PC-9 (cell line): ENCODE measurements at regions not wholly inside any gene's neighbourhood (a gene's known extent, or its start where the extent isn't known, plus 50 kb on each side); places are given as distances from the start of the nearest gene placed in this dataset.
"Not testable (repeated sequence)": the region's sequence is repeated elsewhere in the genome, so short reads cannot be mapped to it uniquely, and the experiment has no call there.

Source experiments
- BruUV-seq: library from RNA; stranded (reverse); fragments of 400-500 nt; replicated peaks from 2 replicates; lab custom pipeline; 2021; lab: Mats Ljungman, UMichigan
- CTCF ChIA-PET: fragments of 300-600 bp; sonication (Branson Sonifier 250); formaldehyde crosslinking; loops from one replicate; lab custom pipeline; 2022; ENCODE audit warnings: antibody characterized with exemption; lab: Charles Lee
- POLR2A ChIA-PET: fragments of 300-600 bp; sonication (Branson Sonifier 250); formaldehyde crosslinking; loops from one replicate; lab custom pipeline; 2022; ENCODE audit warnings: antibody characterized with exemption; ENCODE audit not compliant: unreplicated experiment; lab: Charles Lee
- DNase-seq, 2 experiments: peaks; one replicate each; pipeline versions ENCODE4 v3.0.0 to v3.0.0-alpha.2; 2015 to 2022; ENCODE audit warnings: mixed read lengths in 1 of 2
- H2AFZ ChIP-seq: fragments of 200-600 bp; sonication (generic); 2 replicates; pipeline ENCODE4 v1.8.1; 2017; ENCODE audit warnings: antibody characterized with exemption
- H3F3A ChIP-seq: fragments of 200-600 bp; sonication (generic); 2 replicates; pipeline ENCODE4 v1.8.1; 2017; ENCODE audit warnings: antibody characterized with exemption, mild to moderate bottlenecking, low read depth; ENCODE audit not compliant: insufficient read depth
- H3K27ac ChIP-seq: fragments of 200-600 bp; sonication (generic); 2 replicates; pipeline ENCODE4 v1.6.1; 2016; ENCODE audit warnings: mixed run types
- H3K27me3 ChIP-seq: fragments of 200-600 bp; sonication (generic); 2 replicates; pipeline ENCODE4 v1.6.1; 2016; ENCODE audit warnings: low read depth, mixed run types; ENCODE audit not compliant: insufficient read depth
- H3K36me3 ChIP-seq: fragments of 200-600 bp; sonication (generic); 2 replicates; pipeline ENCODE4 v1.6.1; 2016; ENCODE audit warnings: low read depth, mixed run types
- H3K4me1 ChIP-seq: fragments of 200-600 bp; sonication (generic); replicated peaks from 2 replicates; pipeline ENCODE4 v1.6.1; 2016; ENCODE audit warnings: mixed run types; ENCODE audit not compliant: insufficient read depth
- H3K4me2 ChIP-seq: fragments of 200-600 bp; sonication (generic); 2 replicates; pipeline ENCODE4 v1.6.1; 2017; ENCODE audit warnings: mixed run types
- H3K4me3 ChIP-seq: fragments of 200-600 bp; sonication (generic); 2 replicates; pipeline ENCODE4 v1.6.1; 2016; ENCODE audit warnings: mixed run types
- H3K79me2 ChIP-seq: fragments of 200-600 bp; sonication (generic); 2 replicates; pipeline ENCODE4 v1.6.1; 2017; ENCODE audit warnings: low read depth, mixed run types
- H3K9me2 ChIP-seq: fragments of 200-600 bp; sonication (generic); 2 replicates; pipeline ENCODE4 v1.8.1; 2017; ENCODE audit warnings: mild to moderate bottlenecking; ENCODE audit not compliant: insufficient read depth
- H3K9me3 ChIP-seq: fragments of 200-600 bp; sonication (generic); 2 replicates; pipeline ENCODE4 v1.8.1; 2016; ENCODE audit warnings: low read depth; ENCODE audit not compliant: insufficient read depth
- H4K20me1 ChIP-seq: fragments of 200-600 bp; sonication (generic); 2 replicates; pipeline ENCODE4 v1.8.1; 2017; ENCODE audit not compliant: insufficient read depth
- EZH2 ChIP-seq: fragments of 200-600 bp; sonication (generic); IDR thresholded peaks from 2 replicates; pipeline ENCODE4 v1.8.0; 2017; ENCODE audit warnings: antibody characterized with exemption, low read depth
- intact Hi-C: fragments of 100-400 bp; cut with micrococcal nuclease; formaldehyde crosslinking; loops from one replicate; pipeline ENCODE4 v1.10.0; 2022; ENCODE audit not compliant: unreplicated experiment
- TF ChIP-seq, protein P1 (sequence below): fragments of 200-600 bp; sonication (generic); conservative IDR thresholded peaks from 2 replicates; pipeline ENCODE4 v1.6.1; 2017; ENCODE audit warnings: mixed run types, antibody characterized with exemption, mild to moderate bottlenecking, moderate library complexity

DNA sequence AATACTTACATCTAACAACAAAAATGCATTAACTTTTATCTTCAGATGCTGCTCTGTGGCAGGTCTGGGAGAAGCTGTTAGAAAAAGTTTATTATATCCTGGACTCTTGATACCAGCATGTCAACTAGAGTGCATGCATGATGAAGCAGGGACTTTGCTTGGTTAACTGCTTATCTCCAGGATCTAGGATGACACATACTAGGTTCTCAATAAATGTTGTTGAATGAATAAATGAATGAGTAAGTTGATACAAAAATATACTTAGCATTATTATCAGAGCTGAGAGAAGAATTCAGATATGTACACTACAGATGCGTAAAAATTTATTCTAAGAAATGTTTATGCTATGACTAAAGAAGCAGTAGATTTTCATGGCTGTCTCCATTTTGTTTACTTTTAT lies 304.3 kb downstream of the LTN1 start:
- H3K36me3 ChIP-seq = no peaks in the 10 kb centered on the region
- no peak overlapping the region for H3K4me3 ChIP-seq
- no peak overlapping the region for H3K27ac ChIP-seq
- POLR2A ChIA-PET = no interaction called here
- DNase-seq = no peak
- CTCF ChIA-PET = no interaction called here
- no TSS peak for BruUV-seq
- H4K20me1 ChIP-seq = no peaks in the 10 kb centered on the region
- H2AFZ ChIP-seq = no peak overlapping the region
- intact Hi-C loops = no loop called here
- H3K9me3 ChIP-seq = peaks cover 3% of the 10 kb centered on the region; the same call in 1 of the 2 replicates
- TF ChIP-seq EZH2 = no peak
- TF ChIP-seq, protein P1, sequence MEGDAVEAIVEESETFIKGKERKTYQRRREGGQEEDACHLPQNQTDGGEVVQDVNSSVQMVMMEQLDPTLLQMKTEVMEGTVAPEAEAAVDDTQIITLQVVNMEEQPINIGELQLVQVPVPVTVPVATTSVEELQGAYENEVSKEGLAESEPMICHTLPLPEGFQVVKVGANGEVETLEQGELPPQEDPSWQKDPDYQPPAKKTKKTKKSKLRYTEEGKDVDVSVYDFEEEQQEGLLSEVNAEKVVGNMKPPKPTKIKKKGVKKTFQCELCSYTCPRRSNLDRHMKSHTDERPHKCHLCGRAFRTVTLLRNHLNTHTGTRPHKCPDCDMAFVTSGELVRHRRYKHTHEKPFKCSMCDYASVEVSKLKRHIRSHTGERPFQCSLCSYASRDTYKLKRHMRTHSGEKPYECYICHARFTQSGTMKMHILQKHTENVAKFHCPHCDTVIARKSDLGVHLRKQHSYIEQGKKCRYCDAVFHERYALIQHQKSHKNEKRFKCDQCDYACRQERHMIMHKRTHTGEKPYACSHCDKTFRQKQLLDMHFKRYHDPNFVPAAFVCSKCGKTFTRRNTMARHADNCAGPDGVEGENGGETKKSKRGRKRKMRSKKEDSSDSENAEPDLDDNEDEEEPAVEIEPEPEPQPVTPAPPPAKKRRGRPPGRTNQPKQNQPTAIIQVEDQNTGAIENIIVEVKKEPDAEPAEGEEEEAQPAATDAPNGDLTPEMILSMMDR = no peak
- no peaks in the 10 kb centered on the region for H3K79me2 ChIP-seq
- H3K4me1 ChIP-seq = no peaks in the 10 kb centered on the region
- H3K27me3 ChIP-seq = no peaks in the 10 kb centered on the region
- no peak overlapping the region for H3K4me2 ChIP-seq
- no peaks in the 10 kb centered on the region for H3K9me2 ChIP-seq
- H3F3A ChIP-seq = no peaks in the 10 kb centered on the region

DNA sequence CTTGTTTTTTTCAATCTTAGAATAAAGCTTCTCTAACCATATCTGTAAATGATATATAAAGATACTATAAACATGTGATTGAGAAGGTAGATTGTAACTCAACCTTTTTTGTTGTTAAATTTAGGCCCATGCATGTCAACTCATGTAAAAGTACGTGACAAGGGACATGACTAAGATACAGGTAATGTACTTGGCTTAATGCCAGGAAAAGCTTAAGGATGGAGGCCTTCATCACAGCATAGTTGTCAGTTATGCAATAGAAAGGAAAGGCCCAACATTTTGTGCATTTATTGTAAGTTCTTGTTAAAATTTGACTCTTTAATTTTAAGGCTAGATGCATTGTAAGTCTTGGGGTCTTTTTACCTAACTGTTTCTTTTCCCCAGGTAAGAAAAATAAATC lies 305.1 kb downstream of the LTN1 start:
- no peaks in the 10 kb centered on the region for H3K9me2 ChIP-seq
- H3K4me1 ChIP-seq = no peaks in the 10 kb centered on the region
- H3K36me3 ChIP-seq = no peaks in the 10 kb centered on the region
- H3K4me2 ChIP-seq = no peak overlapping the region
- CTCF ChIA-PET = no interaction called here
- intact Hi-C loops = no loop called here
- no peaks in the 10 kb centered on the region for H3K79me2 ChIP-seq
- DNase-seq = no peak
- TF ChIP-seq, protein P1 = no peak
- TF ChIP-seq EZH2 = no peak
- POLR2A ChIA-PET = no interaction called here
- BruUV-seq = no TSS peak
- no peak overlapping the region for H2AFZ ChIP-seq
- no peaks in the 10 kb centered on the region for H4K20me1 ChIP-seq
- H3K9me3 ChIP-seq = peaks cover 3% of the 10 kb centered on the region; the same call in 1 of the 2 replicates
- H3K4me3 ChIP-seq = no peak overlapping the region
- H3F3A ChIP-seq = no peaks in the 10 kb centered on the region
- no peaks in the 10 kb centered on the region for H3K27me3 ChIP-seq
- no peak overlapping the region for H3K27ac ChIP-seq

DNA sequence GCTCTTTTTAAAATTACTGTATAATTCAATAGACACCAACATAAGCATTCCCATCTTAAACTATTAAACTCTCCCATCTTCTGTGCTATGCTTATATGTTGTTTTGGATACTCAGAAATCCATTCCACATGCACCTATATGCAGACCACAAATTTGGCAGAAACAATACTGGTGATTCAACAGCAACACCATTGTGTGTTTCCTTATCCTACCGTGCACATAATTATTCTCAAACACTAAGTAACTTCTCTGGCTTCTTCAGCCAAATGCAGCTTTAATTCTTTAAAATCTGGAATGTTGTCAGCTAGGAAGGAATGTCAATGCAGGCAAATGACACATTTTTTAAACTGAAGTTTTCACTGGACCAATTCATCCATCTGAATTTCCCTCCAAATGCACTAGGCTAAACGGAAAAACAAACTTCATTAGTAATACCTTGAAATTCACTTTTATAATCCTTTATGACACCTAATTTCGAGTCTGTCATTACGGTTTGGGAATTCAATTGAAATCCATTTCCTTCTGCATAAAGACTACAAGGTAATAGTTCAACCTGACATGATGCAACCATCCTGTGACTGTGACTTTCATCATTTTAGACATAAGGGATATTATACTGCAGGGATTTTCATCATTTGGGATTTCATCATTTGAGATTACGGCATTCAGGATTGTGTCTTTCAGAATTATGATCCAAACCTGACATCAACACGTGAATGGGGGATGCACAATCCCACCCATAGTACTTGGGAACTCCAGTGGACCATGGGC lies 308.5 kb downstream of the LTN1 start:
- ChIA-PET CTCF (no interaction called here), POLR2A (no interaction called here)
- no peaks in the 10 kb centered on the region for H3K9me2 ChIP-seq
- intact Hi-C loops = no loop called here
- H3K27me3 ChIP-seq = no peaks in the 10 kb centered on the region
- no peak overlapping the region for H3K4me3 ChIP-seq
- no peak overlapping the region for H2AFZ ChIP-seq
- H3K4me2 ChIP-seq = no peak overlapping the region
- no peaks in the 10 kb centered on the region for H3K79me2 ChIP-seq
- no peak overlapping the region for H3K27ac ChIP-seq
- DNase-seq = no peak
- TF ChIP-seq, protein P1 = no peak
- TF ChIP-seq EZH2 = no peak
- no peaks in the 10 kb centered on the region for H3K4me1 ChIP-seq
- no peaks in the 10 kb centered on the region for H3K36me3 ChIP-seq
- no TSS peak for BruUV-seq
- H4K20me1 ChIP-seq = no peaks in the 10 kb centered on the region
- no peaks in the 10 kb centered on the region for H3F3A ChIP-seq
- H3K9me3 ChIP-seq = peaks cover 3% of the 10 kb centered on the region; the same call in 1 of the 2 replicates

DNA sequence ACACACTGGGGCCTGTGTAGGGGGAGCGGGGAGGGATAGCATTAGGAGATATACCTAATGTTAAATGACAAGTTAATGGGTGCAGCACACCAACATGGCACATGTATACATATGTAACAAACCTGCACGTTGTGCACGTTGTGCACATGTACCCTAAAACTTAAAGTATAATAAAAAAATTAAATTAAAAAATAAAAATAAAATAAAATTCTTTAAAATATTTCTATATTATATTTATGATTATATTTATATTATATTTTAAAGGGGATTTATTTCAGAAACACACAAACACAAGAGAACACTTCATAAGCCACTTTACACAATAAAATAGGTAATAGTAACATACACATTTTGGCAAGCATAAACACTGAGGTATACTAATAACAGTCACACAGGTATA lies 309.8 kb downstream of the LTN1 start:
- not testable (repeated sequence) for H2AFZ ChIP-seq

DNA sequence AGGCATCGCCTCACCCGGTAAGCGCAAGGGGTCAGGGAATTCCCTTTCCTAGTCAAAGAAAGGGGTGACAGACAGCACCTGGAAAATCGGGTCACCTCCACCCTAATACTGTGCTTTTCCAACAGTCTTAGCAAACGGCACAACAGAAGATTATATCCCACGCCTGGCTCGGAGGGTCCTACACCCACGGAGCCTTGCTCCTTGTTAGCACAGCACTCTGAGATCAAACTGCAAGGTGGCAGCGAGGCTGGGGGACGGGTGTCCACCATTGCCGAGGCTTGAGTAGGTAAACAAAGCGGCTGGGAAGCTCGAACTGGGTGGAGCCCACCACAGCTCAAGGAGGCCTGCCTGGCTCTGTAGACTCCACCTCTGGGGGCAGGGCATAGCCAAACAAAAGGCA lies 315.6 kb downstream of the LTN1 start:
- BruUV-seq, H2AFZ ChIP-seq, CTCF ChIA-PET, H3K4me2 ChIP-seq, H3K4me1 ChIP-seq, H3K9me3 ChIP-seq, H3K27me3 ChIP-seq, DNase-seq, H3K9me2 ChIP-seq, POLR2A ChIA-PET, H4K20me1 ChIP-seq, H3K27ac ChIP-seq, H3K79me2 ChIP-seq, H3F3A ChIP-seq, H3K4me3 ChIP-seq, H3K36me3 ChIP-seq, intact Hi-C loops: not testable (repeated sequence)

More for the DNA sequence above, 309.8 kb downstream of the LTN1 start:
- CTCF ChIA-PET, DNase-seq, H3K9me3 ChIP-seq, H3K4me2 ChIP-seq, H3K27ac ChIP-seq, H3K4me1 ChIP-seq, H3K4me3 ChIP-seq, BruUV-seq, H3K36me3 ChIP-seq, H3K79me2 ChIP-seq, H3K9me2 ChIP-seq, POLR2A ChIA-PET, H3K27me3 ChIP-seq, intact Hi-C loops, H4K20me1 ChIP-seq, H3F3A ChIP-seq: not testable (repeated sequence)
